ENCODE measurements at regions not wholly inside any gene's neighbourhood (a gene's known extent, or its start where the extent isn't known, plus 50 kb on each side); places are given as distances from the start of the nearest gene placed in this dataset.

DNA sequence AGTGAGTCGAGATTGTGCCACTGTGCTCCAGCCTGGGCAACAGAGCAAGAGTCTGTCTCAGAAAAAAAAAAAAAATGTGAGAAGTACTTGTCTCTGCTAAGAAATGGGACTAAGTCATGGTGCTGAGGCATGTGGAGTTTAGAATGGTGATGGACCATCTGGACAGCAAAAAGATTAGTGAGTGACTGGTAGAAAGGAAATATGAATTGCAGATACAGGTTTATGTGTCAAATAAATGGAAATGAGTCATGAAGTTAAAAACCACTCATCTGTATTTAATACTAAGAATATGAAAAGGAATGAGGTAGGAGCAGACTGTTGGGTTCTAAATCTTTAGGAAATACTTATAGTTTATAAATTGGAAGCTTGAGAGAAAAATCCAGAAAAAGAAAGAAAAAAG is 625.7 kb upstream of the ANKRD30A start:
- H4K20me1 ChIP-seq (ENCODE audit: control insufficient read depth, insufficient read depth, low read length, poor library complexity, severe bottlenecking), result no peaks in the 10 kb centered on the region
- POLR2A ChIA-PET, result interaction anchor here (0.6 kb wide), 1 partner anchor 37 kb away, joined by 6 read pairs; no protein-coding TSS in a partner anchor
- H3K4me3 Mint-ChIP-seq, result no peak overlapping the region
- H3K36me3 ChIP-seq (replicated peaks in 1 of 2; ENCODE audit: control extremely low read depth in 1 of 2, control insufficient read depth in 1 of 2, extremely low read depth in 1 of 2, insufficient read depth in 2 of 2, low read length in 1 of 2), result no peaks in the 10 kb centered on the region
- no peak overlapping the region for H3K4me2 ChIP-seq (replicated peaks; ENCODE audit: low read depth, low read length, poor library complexity, severe bottlenecking)
- CTCF ChIA-PET, result no interaction called here
- H3K9me3 Mint-ChIP-seq (ENCODE audit: insufficient read depth), result no peaks in the 10 kb centered on the region
- H3K9me3 ChIP-seq (ENCODE audit: control extremely low read depth in 1 of 3, control insufficient read depth in 2 of 3, insufficient read depth in 1 of 3, low read length in 2 of 3), result no peaks in the 10 kb centered on the region
- H3K4me3 ChIP-seq (ENCODE audit: control extremely low read depth in 1 of 5, extremely low read depth in 1 of 5, insufficient read depth in 1 of 5, low read depth in 2 of 5, low read length in 4 of 5), result no peak overlapping the region
- no peak for TF ChIP-seq EZH2 (IDR thresholded peaks at IDR 0.05; ENCODE audit: borderline replicate concordance, insufficient read depth, low read depth, low read length, poor library complexity, severe bottlenecking)
- no peak for TF ChIP-seq CTCF (IDR thresholded peaks at IDR 0.05)
- no peak for DNase-seq
- no peak overlapping the region for H3K27ac ChIP-seq (ENCODE audit: low read length in 2 of 2)
- H3K79me2 ChIP-seq (ENCODE audit: control insufficient read depth, insufficient read depth, low read length), result no peaks in the 10 kb centered on the region
- no peak overlapping the region for H2AFZ ChIP-seq (ENCODE audit: insufficient read depth, low read depth, low read length, poor library complexity, severe bottlenecking)
- H3K27ac Mint-ChIP-seq, result no peak overlapping the region
- no peak overlapping the region for H3K9ac ChIP-seq (ENCODE audit: low read length)
- H3K4me1 Mint-ChIP-seq, result peaks cover 2% of the 10 kb centered on the region
- no peaks in the 10 kb centered on the region for H3K27me3 Mint-ChIP-seq
- ATAC-seq (ENCODE audit: low read depth), result no peak
- 60% methylated on average over 1 of the region's 1 CpG for WGBS (ENCODE audit: insufficient coverage)
- no peaks in the 10 kb centered on the region for H3K27me3 ChIP-seq (replicated peaks in 1 of 4; ENCODE audit: control extremely low read depth in 1 of 4, control insufficient read depth in 3 of 4, insufficient read depth in 4 of 4, low read length in 3 of 4)
- H3K4me1 ChIP-seq (ENCODE audit: control insufficient read depth in 2 of 2, insufficient read depth in 2 of 2, low read length in 2 of 2), result no peaks in the 10 kb centered on the region
- intact Hi-C loops (cut with micrococcal nuclease), result no loop called here

DNA sequence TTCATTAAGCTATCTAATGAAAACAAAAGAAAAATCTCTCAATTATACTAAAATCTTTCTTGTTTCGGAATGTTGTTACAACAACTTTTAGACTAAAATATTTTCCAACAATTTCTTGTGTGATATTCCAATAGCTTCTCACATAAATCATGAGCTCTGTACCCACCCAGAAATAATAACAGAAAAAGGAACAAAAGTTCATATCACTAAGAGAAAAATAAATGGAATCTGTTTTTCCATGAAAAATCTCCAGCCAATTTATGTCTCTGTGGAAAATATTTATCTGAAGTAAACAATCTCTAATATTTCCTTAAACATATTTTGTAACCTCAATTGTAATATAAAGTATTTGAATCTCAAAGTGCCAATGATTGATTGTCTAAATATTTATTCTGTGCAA is 628.6 kb upstream of the ANKRD30A start:
- Mint-ChIP-seq H3K9me3 (ENCODE audit: insufficient read depth) (no peaks in the 10 kb centered on the region), H3K27me3 (peaks cover 4% of the 10 kb centered on the region), H3K27ac (no peak overlapping the region), H3K4me1 (peaks cover 2% of the 10 kb centered on the region), H3K4me3 (no peak overlapping the region)
- no peak overlapping the region for H3K4me3 ChIP-seq (ENCODE audit: control extremely low read depth in 1 of 5, extremely low read depth in 1 of 5, insufficient read depth in 1 of 5, low read depth in 2 of 5, low read length in 4 of 5)
- no peaks in the 10 kb centered on the region for H3K27me3 ChIP-seq (replicated peaks in 1 of 4; ENCODE audit: control extremely low read depth in 1 of 4, control insufficient read depth in 3 of 4, insufficient read depth in 4 of 4, low read length in 3 of 4)
- H3K36me3 ChIP-seq (replicated peaks in 1 of 2; ENCODE audit: control extremely low read depth in 1 of 2, control insufficient read depth in 1 of 2, extremely low read depth in 1 of 2, insufficient read depth in 2 of 2, low read length in 1 of 2), result no peaks in the 10 kb centered on the region
- no peaks in the 10 kb centered on the region for H3K9me3 ChIP-seq (ENCODE audit: control extremely low read depth in 1 of 3, control insufficient read depth in 2 of 3, insufficient read depth in 1 of 3, low read length in 2 of 3)
- ChIA-PET CTCF (no interaction called here), POLR2A (no interaction called here)
- H3K79me2 ChIP-seq (ENCODE audit: control insufficient read depth, insufficient read depth, low read length), result no peaks in the 10 kb centered on the region
- no peaks in the 10 kb centered on the region for H4K20me1 ChIP-seq (ENCODE audit: control insufficient read depth, insufficient read depth, low read length, poor library complexity, severe bottlenecking)
- TF ChIP-seq EZH2 (IDR thresholded peaks at IDR 0.05; ENCODE audit: borderline replicate concordance, insufficient read depth, low read depth, low read length, poor library complexity, severe bottlenecking), result no peak
- no peak for TF ChIP-seq CTCF (IDR thresholded peaks at IDR 0.05)
- no peak for ATAC-seq (ENCODE audit: low read depth)
- no peak overlapping the region for H2AFZ ChIP-seq (ENCODE audit: insufficient read depth, low read depth, low read length, poor library complexity, severe bottlenecking)
- H3K27ac ChIP-seq (ENCODE audit: low read length in 2 of 2), result no peak overlapping the region
- intact Hi-C loops (cut with micrococcal nuclease), result no loop called here
- no peak overlapping the region for H3K4me2 ChIP-seq (replicated peaks; ENCODE audit: low read depth, low read length, poor library complexity, severe bottlenecking)
- no peak for DNase-seq
- no CpG with 5 or more reads among the region's 1 CpG for WGBS (ENCODE audit: insufficient coverage)
- H3K4me1 ChIP-seq (ENCODE audit: control insufficient read depth in 2 of 2, insufficient read depth in 2 of 2, low read length in 2 of 2), result no peaks in the 10 kb centered on the region
- H3K9ac ChIP-seq (ENCODE audit: low read length), result no peak overlapping the region

All from B cell (primary cell).